Panc1 (cell line): ENCODE measurements at regions not wholly inside any gene's neighbourhood (a gene's known extent, or its start where the extent isn't known, plus 50 kb on each side); places are given as distances from the start of the nearest gene placed in this dataset.
"Not testable (repeated sequence)": the region's sequence is repeated elsewhere in the genome, so short reads cannot be mapped to it uniquely, and the experiment has no call there.

ENCODE experiments used
- CTCF ChIP-seq: fragments of 450-650 bp; IDR thresholded peaks from 2 replicates; pipeline ENCODE4 v1.5.1; 2017; ENCODE audit warnings: mild to moderate bottlenecking
- POLR2AphosphoS5 ChIP-seq: IDR thresholded peaks from 2 replicates; pipeline ENCODE4 v1.6.1; 2012; ENCODE audit warnings: mild to moderate bottlenecking, low read depth, low read length, moderate library complexity
- SIN3A ChIP-seq: IDR thresholded peaks from 2 replicates; pipeline ENCODE4 v1.6.1; 2012; ENCODE audit warnings: low read depth, mild to moderate bottlenecking, low read length, moderate library complexity, borderline replicate concordance; ENCODE audit not compliant: insufficient read depth
- TCF7L2 ChIP-seq: IDR thresholded peaks from 2 replicates; pipeline ENCODE4 v1.6.1; 2011; ENCODE audit warnings: mild to moderate bottlenecking, low read depth, low read length, inconsistent platforms
- TF ChIP-seq, protein P1 (sequence below), 2 experiments: IDR thresholded peaks; 2 replicates each; pipeline ENCODE4 v1.6.1; 2011 to 2012; ENCODE audit warnings: low read depth in 2 of 2, control low read depth in 1 of 2, low read length in 1 of 2, mild to moderate bottlenecking in 1 of 2, moderate library complexity in 1 of 2; ENCODE audit not compliant: insufficient read depth in 1 of 2

- TF ChIP-seq CTCF, POLR2AphosphoS5, TCF7L2, SIN3A: not testable (repeated sequence)
- TF ChIP-seq, protein P1, sequence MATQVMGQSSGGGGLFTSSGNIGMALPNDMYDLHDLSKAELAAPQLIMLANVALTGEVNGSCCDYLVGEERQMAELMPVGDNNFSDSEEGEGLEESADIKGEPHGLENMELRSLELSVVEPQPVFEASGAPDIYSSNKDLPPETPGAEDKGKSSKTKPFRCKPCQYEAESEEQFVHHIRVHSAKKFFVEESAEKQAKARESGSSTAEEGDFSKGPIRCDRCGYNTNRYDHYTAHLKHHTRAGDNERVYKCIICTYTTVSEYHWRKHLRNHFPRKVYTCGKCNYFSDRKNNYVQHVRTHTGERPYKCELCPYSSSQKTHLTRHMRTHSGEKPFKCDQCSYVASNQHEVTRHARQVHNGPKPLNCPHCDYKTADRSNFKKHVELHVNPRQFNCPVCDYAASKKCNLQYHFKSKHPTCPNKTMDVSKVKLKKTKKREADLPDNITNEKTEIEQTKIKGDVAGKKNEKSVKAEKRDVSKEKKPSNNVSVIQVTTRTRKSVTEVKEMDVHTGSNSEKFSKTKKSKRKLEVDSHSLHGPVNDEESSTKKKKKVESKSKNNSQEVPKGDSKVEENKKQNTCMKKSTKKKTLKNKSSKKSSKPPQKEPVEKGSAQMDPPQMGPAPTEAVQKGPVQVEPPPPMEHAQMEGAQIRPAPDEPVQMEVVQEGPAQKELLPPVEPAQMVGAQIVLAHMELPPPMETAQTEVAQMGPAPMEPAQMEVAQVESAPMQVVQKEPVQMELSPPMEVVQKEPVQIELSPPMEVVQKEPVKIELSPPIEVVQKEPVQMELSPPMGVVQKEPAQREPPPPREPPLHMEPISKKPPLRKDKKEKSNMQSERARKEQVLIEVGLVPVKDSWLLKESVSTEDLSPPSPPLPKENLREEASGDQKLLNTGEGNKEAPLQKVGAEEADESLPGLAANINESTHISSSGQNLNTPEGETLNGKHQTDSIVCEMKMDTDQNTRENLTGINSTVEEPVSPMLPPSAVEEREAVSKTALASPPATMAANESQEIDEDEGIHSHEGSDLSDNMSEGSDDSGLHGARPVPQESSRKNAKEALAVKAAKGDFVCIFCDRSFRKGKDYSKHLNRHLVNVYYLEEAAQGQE (IDR thresholded peaks at IDR 0.05; ENCODE audit: insufficient read depth in 1 of 2, low read depth in 2 of 2, low read length in 1 of 2), result not testable (repeated sequence)
Observed at GRCh38 chr5:119780145-119780544, 150.8 kb downstream of the FAM170A start.
